HG02970 (cell line): ENCODE measurements at regions not wholly inside any gene's neighbourhood (a gene's known extent, or its start where the extent isn't known, plus 50 kb on each side); places are given as distances from the start of the nearest gene placed in this dataset.
"Not testable (repeated sequence)": the region's sequence is repeated elsewhere in the genome, so short reads cannot be mapped to it uniquely, and the experiment has no call there.

Experiments used
- ATAC-seq: cut with Tn5 transposase; IDR thresholded peaks from one replicate; pipeline ENCODE4 v1.9.1; 2021; ENCODE audit warnings: mild to moderate bottlenecking, moderate library complexity, moderate number of reproducible peaks; ENCODE audit not compliant: unreplicated experiment, low FRiP score

DNA sequence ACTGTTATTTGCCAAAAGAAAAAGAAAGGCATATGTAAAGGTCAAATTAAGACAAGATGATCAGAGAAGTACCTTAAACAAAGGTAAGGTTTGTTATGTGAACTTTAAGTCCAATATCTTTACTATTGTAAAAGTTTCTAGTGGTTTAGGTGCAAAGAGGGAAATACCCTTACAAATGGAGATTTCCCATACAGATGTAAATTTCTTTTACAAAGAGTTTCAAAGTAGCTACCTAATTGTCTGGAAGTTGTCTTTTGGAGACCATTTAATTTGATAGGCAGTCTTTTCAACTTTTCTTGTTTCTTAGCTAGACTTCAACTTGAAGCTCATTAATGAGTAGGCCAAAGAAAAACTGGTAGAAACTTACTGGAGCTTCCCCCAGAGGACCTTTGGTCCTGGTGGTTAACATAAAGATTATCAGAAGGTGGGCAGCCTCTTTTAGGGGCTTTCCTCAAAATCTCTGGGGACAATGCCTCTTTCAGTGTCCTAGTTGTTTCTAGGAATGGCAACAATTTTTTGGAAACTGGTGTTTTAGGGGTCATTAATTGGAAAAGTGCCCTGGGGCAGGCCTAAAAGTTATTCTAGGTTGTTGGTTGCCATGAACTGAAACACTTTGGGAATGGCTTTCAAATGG is 297.3 kb downstream of the GUCY2F start:
- ATAC-seq: no peak

DNA sequence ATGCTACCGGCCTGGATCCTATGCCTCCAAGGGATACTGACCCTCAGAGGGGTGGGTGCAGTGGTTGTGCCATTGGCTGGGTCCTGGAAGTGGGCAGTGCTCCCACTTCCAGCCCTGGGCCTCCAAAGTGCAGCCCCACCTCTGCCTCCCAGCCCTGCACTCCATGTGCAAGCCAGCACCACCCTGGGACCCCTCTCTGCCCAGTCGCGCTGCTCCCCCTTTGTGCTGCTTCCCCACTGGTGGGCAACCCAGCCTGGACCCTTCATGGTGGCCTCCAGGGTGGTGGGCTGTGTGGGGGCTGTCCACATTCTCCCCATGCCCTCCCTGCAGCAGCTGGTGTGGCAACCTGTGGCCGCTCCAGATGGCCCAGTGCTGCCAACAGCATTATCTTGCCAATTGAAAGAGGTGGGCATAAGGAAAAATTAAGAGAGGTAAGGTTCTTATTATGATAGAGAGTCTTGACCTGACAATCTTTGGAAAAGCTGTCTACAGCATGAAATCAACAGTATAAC is 309.7 kb downstream of the GUCY2F start:
- no peak for ATAC-seq

DNA sequence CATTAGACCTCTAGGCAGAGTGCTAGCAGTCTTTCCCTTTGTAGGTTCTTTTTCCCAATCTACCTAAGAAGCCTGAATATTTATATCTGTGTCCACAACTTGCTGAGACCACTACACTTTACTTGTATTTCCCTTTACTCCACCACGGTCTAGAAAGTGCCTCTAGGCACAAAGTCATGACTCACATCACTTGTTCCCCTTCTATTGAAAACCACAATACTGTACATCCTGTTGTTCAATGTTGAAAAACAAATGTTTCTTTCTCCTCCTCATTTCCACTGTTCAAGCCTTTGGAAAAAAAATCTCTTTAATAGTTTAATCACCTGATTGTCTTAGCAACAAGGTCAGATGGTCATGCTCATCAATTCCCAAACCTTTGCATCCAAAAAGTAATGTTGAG is 326.7 kb downstream of the GUCY2F start:
- no peak for ATAC-seq

DNA sequence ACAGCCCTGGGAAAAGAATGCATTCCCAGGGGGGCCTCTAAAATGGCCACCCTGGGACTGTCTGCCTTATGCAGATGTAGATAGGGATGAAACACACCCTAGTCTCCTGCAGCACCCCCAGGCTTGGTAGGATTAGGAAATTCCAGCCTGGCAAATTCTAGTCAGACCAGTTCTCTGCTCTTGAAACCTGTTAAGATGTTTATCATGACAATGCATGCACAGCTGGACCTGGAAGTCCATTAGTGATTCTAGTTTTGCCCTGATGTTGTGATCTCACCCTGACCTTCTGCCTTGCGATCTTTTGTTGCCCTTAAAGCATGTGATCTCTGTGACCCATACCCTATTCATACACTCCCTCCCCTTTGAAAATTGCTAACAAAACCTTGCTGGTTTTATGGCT is 337.7 kb downstream of the GUCY2F start:
- ATAC-seq: not testable (repeated sequence)

DNA sequence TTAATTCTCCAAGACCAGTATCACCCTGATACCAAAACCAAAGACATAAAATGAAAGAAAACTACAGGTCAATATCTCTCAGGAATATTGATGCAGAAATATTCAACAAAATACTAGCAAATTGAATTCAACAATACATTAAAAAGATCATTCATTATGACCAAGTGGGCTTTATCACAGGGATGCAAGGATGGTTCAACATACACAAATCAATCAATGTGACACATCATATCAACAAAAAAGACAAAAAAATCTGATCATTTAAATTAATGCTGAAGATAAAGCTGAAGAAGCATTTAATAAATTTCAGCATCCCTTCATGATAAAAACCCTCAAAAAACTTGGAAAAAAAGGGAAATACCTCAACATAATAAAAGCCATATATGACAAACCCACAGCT is 341.4 kb downstream of the GUCY2F start:
- ATAC-seq: no peak

DNA sequence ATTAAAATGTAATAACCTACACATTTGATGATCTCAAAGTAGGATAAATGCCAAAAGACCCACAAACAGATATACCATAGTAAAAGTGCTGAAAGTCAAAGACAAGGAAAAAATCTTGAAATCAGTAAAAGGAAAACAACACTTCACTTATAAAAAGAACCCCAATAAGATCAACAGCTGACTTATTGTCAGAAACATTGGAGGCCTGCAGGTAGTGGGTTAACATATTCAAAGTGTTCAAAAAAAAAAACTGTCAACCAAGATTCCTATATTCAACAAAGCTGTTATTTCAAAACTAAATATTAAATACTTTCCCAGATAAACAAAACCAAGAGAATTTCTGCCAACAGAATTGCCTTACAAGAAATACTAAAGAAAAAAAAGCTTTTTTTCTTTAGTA is 347.1 kb downstream of the GUCY2F start:
- no peak for ATAC-seq

DNA sequence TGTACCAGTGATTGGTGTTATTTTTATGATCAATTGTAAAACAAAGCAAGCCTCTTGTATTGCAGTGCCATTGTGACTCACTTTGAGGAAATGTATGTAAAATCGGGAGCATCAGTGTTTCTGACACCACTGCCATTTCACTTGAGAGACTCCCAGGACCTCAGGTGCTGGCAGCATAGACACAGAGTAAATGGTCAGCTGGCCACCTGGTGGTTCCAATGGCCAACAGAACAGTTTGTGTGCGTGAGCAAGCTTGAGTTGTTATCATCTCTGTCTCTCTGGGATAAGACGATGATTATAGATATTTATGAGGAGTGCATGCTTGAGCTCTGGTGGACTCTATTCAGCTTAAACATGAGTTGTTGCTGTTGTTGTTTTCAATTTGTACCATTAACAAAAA is 356.6 kb downstream of the GUCY2F start:
- ATAC-seq: no peak

DNA sequence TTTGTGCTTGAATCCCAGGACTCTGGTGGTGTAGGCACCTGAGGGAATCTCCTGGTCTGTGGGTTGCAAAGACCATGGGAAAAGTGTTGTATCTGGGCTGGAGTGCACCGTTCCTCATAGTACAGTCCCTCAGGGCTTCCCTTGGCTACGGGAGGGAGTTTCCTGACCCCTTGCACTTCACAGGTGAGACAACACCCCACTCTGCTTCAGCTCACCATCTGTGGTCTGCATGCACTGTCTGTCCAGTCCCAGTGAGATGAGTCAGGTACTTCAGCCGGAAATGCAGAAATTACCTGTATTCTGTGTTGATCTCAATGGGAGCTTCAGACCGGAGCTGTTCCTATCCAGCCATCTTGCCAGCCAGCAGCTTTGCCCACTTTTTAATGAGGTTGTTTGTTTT is 353.0 kb upstream of the IRS4 start:
- no peak for ATAC-seq

DNA sequence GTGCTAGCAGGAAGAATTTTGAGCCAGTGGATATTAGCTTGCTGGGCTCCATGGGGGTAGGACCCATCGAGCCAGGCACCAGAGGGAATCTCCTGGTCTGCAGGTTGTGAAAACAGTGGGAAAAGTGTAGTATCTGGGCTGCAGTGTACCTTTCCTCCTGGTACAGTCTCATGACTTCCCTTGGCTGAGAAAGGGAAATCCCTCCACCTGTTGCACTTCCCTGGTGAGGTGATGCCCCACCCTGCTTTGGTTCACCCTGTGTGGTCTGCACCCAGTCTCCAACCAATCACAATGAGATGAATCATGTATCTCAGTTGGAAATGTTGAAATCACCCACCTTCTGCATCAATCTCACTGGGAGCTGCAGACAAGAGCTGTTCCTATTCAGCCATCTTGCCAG is 341.4 kb upstream of the IRS4 start:
- ATAC-seq: no peak

DNA sequence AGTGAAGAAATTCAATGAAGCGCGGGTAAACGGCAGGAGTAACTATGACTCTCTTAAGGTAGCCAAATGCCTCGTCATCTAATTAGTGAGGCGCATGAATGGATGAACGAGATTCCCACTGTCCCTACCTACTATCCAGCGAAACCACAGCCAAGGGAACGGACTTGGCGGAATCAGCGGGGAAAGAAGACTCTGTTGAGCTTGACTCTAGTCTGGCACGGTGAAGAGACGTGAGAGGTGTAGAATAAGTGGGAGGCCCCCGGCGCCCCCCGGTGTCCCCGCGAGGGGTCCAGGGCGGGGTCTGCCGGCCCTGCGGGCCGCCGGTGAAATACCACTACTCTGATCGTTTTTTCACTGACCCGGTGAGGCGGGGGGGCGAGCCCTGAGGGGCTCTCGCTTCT is 317.8 kb upstream of the IRS4 start:
- not testable (repeated sequence) for ATAC-seq

DNA sequence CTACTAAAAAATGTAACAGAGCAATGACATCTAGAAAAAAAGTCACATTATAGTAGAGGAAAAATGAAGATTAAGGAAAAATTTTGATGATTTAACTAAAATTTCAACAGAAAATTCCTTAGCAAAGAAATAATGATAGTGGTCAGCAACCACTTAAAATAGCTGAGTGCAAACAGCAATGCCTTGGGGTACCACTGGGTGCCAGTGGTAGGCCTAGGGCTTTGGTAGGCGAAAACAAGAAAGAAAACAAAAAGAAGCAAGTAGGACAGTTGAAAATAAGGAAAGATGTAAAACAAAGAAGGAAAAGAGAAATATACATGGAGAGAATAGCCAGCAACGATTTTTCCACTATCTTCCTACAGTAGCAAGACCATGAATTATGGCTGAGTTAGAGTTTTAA is 313.5 kb upstream of the IRS4 start:
- no peak for ATAC-seq

DNA sequence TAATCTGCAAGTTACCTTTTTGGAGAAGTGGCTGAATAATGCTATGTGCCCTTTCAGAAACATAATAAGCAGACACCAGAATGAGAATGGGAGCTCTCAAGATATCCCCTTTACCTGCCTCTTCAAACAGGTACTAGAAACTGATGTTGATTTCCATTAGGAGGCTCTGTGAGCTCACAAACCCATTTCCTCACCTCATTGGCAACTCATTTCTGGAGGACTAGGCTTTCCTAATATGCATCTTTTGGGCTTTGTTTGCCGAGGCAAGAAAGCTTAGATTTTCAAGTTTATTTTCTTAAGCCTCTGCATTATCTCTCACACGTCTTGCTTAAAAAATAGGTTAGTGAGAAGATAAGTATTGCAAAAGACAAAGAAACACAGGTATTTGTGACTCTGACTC is 313.1 kb upstream of the IRS4 start:
- no peak for ATAC-seq

DNA sequence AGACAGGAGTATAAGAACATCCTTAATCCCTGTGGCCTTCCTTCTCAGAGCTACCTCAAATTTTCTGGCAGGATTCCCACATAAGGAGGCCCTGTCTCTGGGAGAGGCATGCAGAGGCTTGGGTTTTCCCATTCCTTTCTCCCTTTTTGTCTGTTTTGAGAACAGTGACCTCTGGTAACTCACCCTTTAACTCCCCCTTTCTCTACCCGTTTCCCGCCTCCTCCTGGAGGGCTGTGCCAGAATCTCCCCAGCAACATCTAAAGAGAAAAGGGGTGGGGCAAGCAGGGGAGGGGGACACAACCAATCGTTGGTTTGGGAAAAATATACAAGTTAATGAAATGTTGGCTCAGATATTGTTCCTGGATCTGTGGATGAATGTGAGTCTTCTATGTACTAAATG is 303.7 kb upstream of the IRS4 start:
- no peak for ATAC-seq

DNA sequence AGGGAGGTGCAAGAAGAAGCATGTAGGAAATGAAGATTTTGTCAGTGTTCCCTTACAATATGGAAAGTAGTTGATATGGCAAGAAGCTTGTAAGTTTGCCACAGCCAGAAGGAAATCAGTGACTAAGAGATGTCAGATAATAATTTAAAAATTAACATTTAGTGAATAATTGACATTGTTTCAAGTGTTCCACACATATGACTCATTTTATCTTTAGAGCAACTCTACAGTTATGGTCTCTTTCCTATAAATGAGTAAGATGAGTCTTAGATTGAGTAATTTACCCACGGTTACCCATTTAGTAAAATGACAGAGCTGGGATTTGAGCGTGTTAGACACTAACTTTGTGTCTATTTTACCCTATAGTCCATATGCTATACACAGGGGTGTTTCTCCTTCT is 300.3 kb upstream of the IRS4 start:
- no peak for ATAC-seq

DNA sequence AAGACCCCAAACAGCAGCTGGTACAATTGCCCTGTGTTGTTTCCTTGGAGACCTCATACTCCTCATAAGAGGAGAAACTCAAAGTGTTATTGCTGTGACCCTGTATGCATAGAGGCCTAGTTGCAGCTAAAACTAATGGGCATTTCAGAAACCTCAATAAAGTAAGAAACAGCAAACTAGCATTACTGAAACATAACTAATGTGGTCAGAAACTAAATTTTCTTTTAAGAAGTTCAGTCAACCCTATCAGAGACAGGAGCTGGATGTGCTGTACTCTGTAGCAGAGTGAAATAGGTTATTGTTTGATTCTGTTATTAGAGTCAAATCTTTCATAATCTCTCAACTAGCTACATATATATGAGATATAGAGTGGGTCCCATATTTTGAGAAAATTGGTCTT is 257.5 kb upstream of the IRS4 start:
- ATAC-seq: no peak

DNA sequence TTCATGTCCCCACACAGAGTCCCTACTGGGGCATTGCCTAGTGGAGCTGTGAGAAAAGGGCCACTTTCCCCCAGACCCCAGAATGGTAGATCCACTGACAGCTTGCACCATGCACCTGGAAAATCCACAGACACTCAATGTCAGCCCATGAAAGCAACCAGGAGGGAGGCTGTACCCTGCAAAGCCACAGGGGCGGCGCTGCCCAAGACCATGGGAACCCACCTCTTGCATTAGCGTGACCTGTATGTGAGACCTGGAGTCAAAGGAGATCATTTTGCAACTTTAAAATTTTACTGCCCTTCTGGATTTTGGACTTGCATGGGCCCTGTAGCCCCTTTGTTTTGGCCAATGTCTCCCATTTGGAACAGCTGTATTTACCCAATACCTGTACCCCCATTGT is 236.5 kb upstream of the IRS4 start:
- ATAC-seq: not testable (repeated sequence)

DNA sequence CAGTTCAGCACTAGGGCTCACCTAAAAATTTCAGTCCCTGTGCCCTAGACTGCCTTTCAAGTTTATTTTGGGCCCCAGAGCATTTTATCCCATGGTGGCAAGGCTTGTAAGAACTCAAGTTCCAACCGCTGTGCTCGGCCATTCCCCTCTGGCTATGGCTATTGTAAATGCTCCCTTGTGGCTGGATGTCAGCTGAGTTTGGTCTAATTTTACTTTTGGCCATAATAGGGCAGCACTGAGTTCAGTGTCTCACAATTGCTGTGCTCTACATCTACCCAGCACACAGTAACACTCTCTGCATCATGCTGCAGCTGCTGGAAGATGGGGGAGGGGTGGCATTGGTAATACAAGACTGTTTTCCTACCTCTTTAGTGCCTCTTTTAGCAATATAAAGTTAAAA is 210.8 kb upstream of the IRS4 start:
- ATAC-seq: no peak

DNA sequence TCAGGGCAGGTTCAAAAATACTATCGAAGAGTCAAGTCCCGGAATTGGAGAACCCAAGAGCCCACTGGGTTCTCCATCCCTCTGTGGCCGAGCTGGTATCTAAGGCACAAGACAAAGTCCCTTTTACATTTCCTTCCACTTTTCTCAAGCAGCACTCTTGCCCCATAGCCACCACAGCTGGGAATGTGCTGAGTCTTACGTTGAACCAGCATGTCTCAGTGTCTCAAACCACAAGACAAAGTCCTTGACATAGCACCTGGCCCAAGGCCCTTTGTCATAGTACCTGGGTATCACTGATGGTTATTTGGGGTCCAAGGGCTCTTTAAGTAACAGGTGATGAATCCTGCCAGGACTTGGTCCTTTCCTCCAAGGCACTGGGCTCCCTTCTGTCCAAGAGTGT is 210.2 kb upstream of the IRS4 start:
- ATAC-seq: no peak

DNA sequence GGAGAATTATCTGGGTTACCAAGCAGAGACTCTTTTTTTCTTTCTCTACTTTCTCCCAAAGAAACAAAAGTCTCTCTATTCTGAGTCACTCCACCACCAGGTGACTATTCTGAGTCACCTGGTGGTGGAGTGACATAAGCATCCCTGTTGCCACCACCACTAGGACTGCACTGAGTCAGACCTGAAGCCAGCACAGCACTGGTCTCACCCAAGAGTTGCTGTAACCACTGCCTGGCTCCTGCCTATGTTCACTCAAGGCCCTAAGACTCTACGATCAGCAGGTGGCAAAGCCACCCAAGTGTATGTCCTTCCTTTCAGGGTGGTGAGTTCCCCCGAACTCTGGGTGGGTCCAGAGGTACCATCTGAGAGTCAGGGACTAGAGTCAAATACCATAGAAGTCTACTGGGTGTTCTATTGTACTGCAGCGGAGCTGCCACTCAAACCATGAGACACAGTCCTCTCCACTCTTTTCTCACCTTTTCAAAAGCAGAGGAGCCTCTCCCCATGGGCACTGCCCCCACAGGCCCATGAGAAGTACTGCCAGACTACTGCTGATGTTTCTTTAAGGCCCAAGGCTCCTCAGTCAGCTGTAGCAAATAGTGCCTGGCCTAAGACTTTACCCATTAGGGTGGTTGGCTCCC is 209.6 kb upstream of the IRS4 start:
- no peak for ATAC-seq

DNA sequence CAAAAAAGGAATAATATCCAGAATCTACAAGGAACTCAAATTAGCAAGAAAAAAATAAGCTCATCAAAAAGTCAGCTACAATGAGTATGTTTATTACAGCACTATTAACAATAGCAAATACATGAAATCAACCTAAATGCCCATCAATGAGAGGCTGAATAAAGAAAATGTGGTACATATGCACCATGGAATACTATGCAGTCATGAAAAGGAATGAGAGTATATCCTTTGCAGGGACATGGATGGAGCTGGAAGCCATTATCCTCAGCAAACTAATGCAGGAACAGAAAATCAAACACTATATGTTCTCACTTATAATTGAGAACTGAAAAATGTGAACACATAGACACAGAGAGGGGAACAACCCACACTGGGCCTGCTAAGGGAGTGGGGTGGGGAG is 178.4 kb upstream of the IRS4 start:
- no peak for ATAC-seq

DNA sequence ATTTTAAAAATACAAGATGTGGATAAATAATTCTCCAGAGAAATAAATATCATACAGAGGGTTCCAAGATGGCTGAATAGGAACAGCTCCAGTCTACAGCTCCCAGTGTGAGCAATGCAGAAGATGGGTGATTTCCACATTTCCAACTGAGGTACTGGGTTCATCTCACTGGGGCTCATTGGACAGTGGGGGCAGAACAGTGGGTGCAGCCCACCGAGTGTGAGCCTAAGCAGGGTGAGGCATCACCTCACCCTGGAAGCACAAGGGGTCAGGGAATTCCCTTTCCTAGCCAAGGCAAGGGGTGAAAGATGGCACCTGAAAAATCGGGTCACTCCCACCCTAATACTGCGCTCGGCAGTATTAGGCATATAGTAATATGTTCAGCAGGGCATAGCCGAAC is 167.5 kb upstream of the IRS4 start:
- not testable (repeated sequence) for ATAC-seq

DNA sequence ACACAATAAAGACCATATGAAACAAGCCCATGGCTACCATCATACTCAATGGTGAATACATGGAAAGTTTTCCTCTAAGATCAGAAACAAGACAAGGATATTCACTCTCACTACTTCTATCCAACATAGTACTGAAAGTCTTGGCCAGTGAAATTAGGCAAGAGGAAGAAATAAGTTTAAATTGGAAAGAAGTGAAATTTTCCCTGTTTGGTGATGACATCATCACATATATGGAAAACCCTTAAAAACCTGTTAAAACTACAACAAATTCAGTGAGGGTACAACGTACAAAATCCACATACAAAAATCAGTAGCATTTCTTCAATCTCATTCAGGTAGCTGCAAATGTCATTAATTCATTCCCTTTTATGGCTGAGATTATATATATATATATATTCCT is 164.0 kb upstream of the IRS4 start:
- no peak for ATAC-seq
